T-cell (primary cell): ENCODE measurements at regions not wholly inside any gene's neighbourhood (a gene's known extent, or its start where the extent isn't known, plus 50 kb on each side); places are given as distances from the start of the nearest gene placed in this dataset.

Source experiments
- ATAC-seq, 4 experiments: fragments of 200-7000 bp in 3 of 4; fragments of 150-1000 bp in 1 of 4; cut with Tn5 transposase; replicated peaks in 1 of 4; 1 replicate in 3 of 4; 2 replicates in 1 of 4; pipeline ENCODE4 v1.10.0; 2021; ENCODE audit warnings: moderate library complexity in 3 of 4, mild to moderate bottlenecking in 2 of 4, moderate number of reproducible peaks in 1 of 4
- CTCF ChIA-PET, 2 donors: fragments of 300-600 bp; sonication (Branson Sonifier 250); formaldehyde crosslinking; loops; one replicate each; lab custom pipeline; 2022; ENCODE audit warnings: antibody characterized with exemption in 2 of 2; lab: Charles Lee
- POLR2A ChIA-PET, 2 donors: fragments of 300-600 bp; sonication (Branson Sonifier 250); formaldehyde crosslinking; loops; one replicate each; lab custom pipeline; 2022; ENCODE audit warnings: antibody characterized with exemption in 2 of 2; lab: Charles Lee
- DNase-seq, 35 experiments: peaks; one replicate each; pipeline versions ENCODE4 v3.0.0 to v3.0.0-alpha.2; 2013 to 2023
- H3K27ac ChIP-seq: one replicate; pipeline ENCODE4 v1.5.1; 2013; ENCODE audit warnings: low read length
- H3K27me3 ChIP-seq, 2 experiments: replicated peaks in 1 of 2; 1 replicate in 1 of 2; 2 replicates in 1 of 2; pipeline versions ENCODE4 v1.6.1 to v1.7.0; 2013; ENCODE audit warnings: low read length in 1 of 2, mixed read lengths in 1 of 2; ENCODE audit not compliant: control insufficient read depth in 2 of 2, insufficient read depth in 2 of 2; ENCODE audit errors: extremely low read depth in 1 of 2
- H3K36me3 ChIP-seq, 2 donors: 1 replicate in 1 of 2; 2 replicates in 1 of 2; pipeline versions ENCODE4 v1.6.1 to v1.7.0; 2013; ENCODE audit warnings: low read length in 1 of 2; ENCODE audit not compliant: control insufficient read depth in 2 of 2, insufficient read depth in 1 of 2; ENCODE audit errors: extremely low read depth in 1 of 2
- H3K4me1 ChIP-seq, 2 experiments: 1 replicate in 1 of 2; 2 replicates in 1 of 2; pipeline versions ENCODE4 v1.6.1 to v1.7.0; 2013; ENCODE audit warnings: low read length in 2 of 2, mixed read lengths in 1 of 2; ENCODE audit not compliant: insufficient read depth in 2 of 2, control insufficient read depth in 1 of 2; ENCODE audit errors: extremely low read depth in 1 of 2
- H3K4me3 ChIP-seq, 2 donors: 1 replicate in 1 of 2; 2 replicates in 1 of 2; pipeline versions ENCODE4 v1.5.1 to v1.7.0; 2013; ENCODE audit warnings: mild to moderate bottlenecking in 2 of 2, low read length in 1 of 2, moderate library complexity in 1 of 2; ENCODE audit not compliant: control insufficient read depth in 1 of 2; ENCODE audit errors: extremely low read depth in 1 of 2
- H3K9me3 ChIP-seq: 2 replicates; pipeline ENCODE4 v1.7.0; 2013
- H3K27ac Mint-ChIP-seq, 2 donors: one replicate each; pipeline ENCODE4 v1.8.0; 2020 to 2021; ENCODE audit warnings: mild to moderate bottlenecking in 2 of 2, mixed read lengths in 2 of 2
- H3K27me3 Mint-ChIP-seq, 2 donors: one replicate each; pipeline ENCODE4 v1.8.0; 2021 to 2022; ENCODE audit warnings: mixed read lengths in 2 of 2
- H3K36me3 Mint-ChIP-seq: one replicate; pipeline ENCODE4 v1.8.0; 2021; ENCODE audit warnings: mixed read lengths
- H3K4me1 Mint-ChIP-seq, 3 donors: one replicate each; pipeline ENCODE4 v1.8.0; 2020 to 2022; ENCODE audit warnings: mixed read lengths in 3 of 3, mild to moderate bottlenecking in 1 of 3
- H3K4me3 Mint-ChIP-seq, 3 donors: one replicate each; pipeline ENCODE4 v1.8.0; 2020 to 2022; ENCODE audit warnings: mild to moderate bottlenecking in 3 of 3, mixed read lengths in 3 of 3, moderate library complexity in 3 of 3
- H3K9me3 Mint-ChIP-seq, 3 donors: one replicate each; pipeline ENCODE4 v1.8.0; 2020 to 2022; ENCODE audit warnings: mixed read lengths in 3 of 3
- WGBS: methylation state at CpG from one replicate; pipeline ENCODE4 v1.1.5; 2013; ENCODE audit warnings: missing lambda C conversion rate; ENCODE audit not compliant: insufficient coverage; 5-methylcytosine and 5-hydroxymethylcytosine counted together

GRCh38 chr12:43102546-43103264, 449.3 kb downstream of the ADAMTS20 start:
- DNase-seq: no peak
- no peak for ATAC-seq

GRCh38 chr12:43100231-43100630, 451.8 kb downstream of the ADAMTS20 start:
- H3K9me3 Mint-ChIP-seq: peaks cover 3 to 9% (median 5%) of the 10 kb centered on the region in 3 donors
- no peaks in the 10 kb centered on the region for H3K36me3 ChIP-seq
- H3K27me3 Mint-ChIP-seq: no peaks in the 10 kb centered on the region
- POLR2A ChIA-PET: no interaction called here
- H3K4me1 ChIP-seq: no peaks in the 10 kb centered on the region
- H3K4me3 Mint-ChIP-seq: no peak overlapping the region
- H3K27ac ChIP-seq: no peak overlapping the region
- no CpG with 5 or more reads among the region's 1 CpG for WGBS
- H3K4me3 ChIP-seq: no peak overlapping the region
- H3K4me1 Mint-ChIP-seq: no peaks in the 10 kb centered on the region
- ATAC-seq (no peak), DNase-seq (no peak)
- H3K27ac Mint-ChIP-seq: no peak overlapping the region
- H3K36me3 Mint-ChIP-seq: no peaks in the 10 kb centered on the region
- no peaks in the 10 kb centered on the region for H3K9me3 ChIP-seq
- CTCF ChIA-PET: no interaction called here
- H3K27me3 ChIP-seq: no peaks in the 10 kb centered on the region

More at GRCh38 chr12:43102546-43103264, 449.3 kb downstream of the ADAMTS20 start:
- Mint-ChIP-seq H3K27ac (no peak overlapping the region), H3K9me3 (peaks cover 2 to 4% (median 3%) of the 10 kb centered on the region in 3 donors), H3K4me1 (no peaks in the 10 kb centered on the region), H3K4me3 (no peak overlapping the region), H3K36me3 (no peaks in the 10 kb centered on the region), H3K27me3 (no peaks in the 10 kb centered on the region)
- H3K27me3 ChIP-seq: no peaks in the 10 kb centered on the region
- H3K9me3 ChIP-seq: no peaks in the 10 kb centered on the region
- no peaks in the 10 kb centered on the region for H3K36me3 ChIP-seq
- H3K27ac ChIP-seq: no peak overlapping the region
- no peaks in the 10 kb centered on the region for H3K4me1 ChIP-seq
- CTCF ChIA-PET: no interaction called here
- H3K4me3 ChIP-seq: no peak overlapping the region
- WGBS: 33% methylated on average over 1 of the region's 4 CpGs
- POLR2A ChIA-PET: interaction anchor here in 1 of 2 donors (0.6 kb wide), 1 partner anchor 15 kb away, joined by 8 read pairs; no protein-coding TSS in a partner anchor

DNA sequence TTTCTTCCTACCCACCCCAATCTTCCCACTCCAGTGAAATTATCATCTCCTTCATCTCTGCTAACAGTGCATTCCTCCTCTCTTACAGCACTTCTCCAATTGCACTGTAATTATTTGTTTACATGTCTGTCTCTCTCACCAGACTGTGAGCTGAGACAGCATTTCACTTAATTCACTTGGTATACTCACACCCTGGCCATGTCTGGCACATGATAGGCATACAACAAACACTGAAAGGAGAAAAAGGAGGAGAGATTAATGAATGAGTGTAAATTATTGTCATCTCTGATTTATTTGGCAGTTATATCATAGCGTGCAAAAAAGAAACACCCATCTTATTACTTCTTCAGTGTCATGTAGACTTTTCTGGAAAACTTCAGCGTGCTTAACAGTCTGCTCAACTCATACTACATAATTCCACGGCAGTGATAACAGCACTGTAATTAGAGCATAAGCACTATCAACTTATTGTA, 452.3 kb downstream of the ADAMTS20 start:
- H3K9me3 ChIP-seq: no peaks in the 10 kb centered on the region
- Mint-ChIP-seq H3K9me3 (peaks cover 4 to 9% (median 6%) of the 10 kb centered on the region in 3 donors), H3K4me1 (no peaks in the 10 kb centered on the region), H3K36me3 (no peaks in the 10 kb centered on the region), H3K27ac (no peak overlapping the region), H3K4me3 (no peak overlapping the region), H3K27me3 (no peaks in the 10 kb centered on the region)
- ChIA-PET POLR2A (no interaction called here), CTCF (no interaction called here)
- DNase-seq: no peak
- no peak overlapping the region for H3K27ac ChIP-seq
- no peaks in the 10 kb centered on the region for H3K27me3 ChIP-seq
- no peak for ATAC-seq
- no CpG with 5 or more reads among the region's 3 CpGs for WGBS
- no peak overlapping the region for H3K4me3 ChIP-seq
- no peaks in the 10 kb centered on the region for H3K4me1 ChIP-seq
- H3K36me3 ChIP-seq: no peaks in the 10 kb centered on the region

DNA sequence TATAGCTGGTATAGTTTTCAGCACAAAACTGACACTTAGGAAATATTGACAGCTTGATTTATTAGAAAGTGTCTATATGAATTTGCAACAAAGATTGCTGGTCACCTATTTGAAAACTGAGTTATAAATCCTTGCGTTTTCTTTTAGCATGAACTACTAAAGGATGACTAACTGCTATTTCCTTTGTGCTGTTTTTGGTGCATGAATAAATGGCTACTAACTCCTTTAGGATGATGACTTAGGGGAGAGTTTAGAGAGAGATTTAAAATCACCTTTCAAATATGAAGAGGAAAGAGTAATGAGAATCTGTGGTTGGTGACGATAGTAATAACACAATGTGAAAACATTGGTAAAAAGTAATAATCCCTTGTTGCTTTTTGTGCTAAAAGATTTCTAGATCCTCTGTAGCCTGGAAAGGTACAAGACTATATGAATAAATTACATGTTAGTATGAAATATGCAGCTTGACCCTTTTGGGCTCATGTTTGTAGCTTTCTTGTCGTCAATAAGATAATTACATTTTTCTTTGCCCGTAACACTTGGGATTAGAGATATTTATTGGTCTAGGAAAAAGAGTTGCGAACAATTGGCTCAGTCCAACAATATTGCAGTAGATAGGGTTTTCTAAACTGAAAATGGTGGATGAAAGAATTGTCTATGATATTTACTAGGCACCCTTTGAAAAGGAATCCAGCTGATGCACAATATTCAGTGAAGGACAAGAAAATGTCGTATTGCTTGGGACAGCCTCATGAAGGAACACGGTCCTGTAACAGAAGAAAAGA, 453.0 kb downstream of the ADAMTS20 start:
- H3K27me3 Mint-ChIP-seq: no peaks in the 10 kb centered on the region
- no peaks in the 10 kb centered on the region for H3K36me3 Mint-ChIP-seq
- no peak for ATAC-seq
- Histone ChIP-seq H3K27me3 (no peaks in the 10 kb centered on the region), H3K4me3 (no peak overlapping the region), H3K4me1 (no peaks in the 10 kb centered on the region), H3K27ac (no peak overlapping the region), H3K9me3 (no peaks in the 10 kb centered on the region), H3K36me3 (no peaks in the 10 kb centered on the region)
- no peak overlapping the region for H3K27ac Mint-ChIP-seq
- H3K9me3 Mint-ChIP-seq: peaks cover 4 to 14% (median 6%) of the 10 kb centered on the region in 3 donors
- ChIA-PET CTCF (no interaction called here), POLR2A (no interaction called here)
- 100% methylated on average over 2 of the region's 7 CpGs for WGBS
- DNase-seq: no peak
- no peaks in the 10 kb centered on the region for H3K4me1 Mint-ChIP-seq
- no peak overlapping the region for H3K4me3 Mint-ChIP-seq

DNA sequence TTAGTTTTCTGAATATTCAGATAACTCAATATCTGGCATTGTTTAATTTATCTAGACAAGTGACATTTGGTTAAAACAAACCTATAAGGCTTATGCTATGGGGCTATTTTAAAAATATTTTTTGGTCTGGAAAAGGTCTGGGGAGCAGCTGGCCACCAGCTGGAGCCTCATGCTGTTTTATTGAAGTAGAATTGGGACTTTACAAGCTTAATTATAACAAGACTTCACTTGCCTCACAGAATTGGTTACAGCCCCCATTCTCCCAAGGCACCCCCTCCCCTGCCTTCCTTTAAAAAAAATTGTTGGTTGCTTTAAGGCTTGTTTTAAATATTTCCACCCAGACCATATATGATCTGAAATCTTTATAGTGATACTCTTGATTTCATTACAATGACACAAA, 453.9 kb downstream of the ADAMTS20 start:
- H3K4me3 Mint-ChIP-seq: no peak overlapping the region
- H3K27me3 ChIP-seq: no peaks in the 10 kb centered on the region
- ATAC-seq (no peak), DNase-seq (no peak)
- H3K4me1 ChIP-seq: no peaks in the 10 kb centered on the region
- no peaks in the 10 kb centered on the region for H3K36me3 ChIP-seq
- POLR2A ChIA-PET: no interaction called here
- CTCF ChIA-PET: no interaction called here
- peaks cover 4 to 18% (median 10%) of the 10 kb centered on the region in 3 donors for H3K9me3 Mint-ChIP-seq
- H3K36me3 Mint-ChIP-seq: no peaks in the 10 kb centered on the region
- H3K4me1 Mint-ChIP-seq: no peaks in the 10 kb centered on the region
- H3K9me3 ChIP-seq: no peaks in the 10 kb centered on the region
- H3K27me3 Mint-ChIP-seq: no peaks in the 10 kb centered on the region
- H3K27ac ChIP-seq: no peak overlapping the region
- no peak overlapping the region for H3K4me3 ChIP-seq
- no peak overlapping the region for H3K27ac Mint-ChIP-seq

- H3K27ac Mint-ChIP-seq: no peak overlapping the region
- H3K4me1 Mint-ChIP-seq: no peaks in the 10 kb centered on the region
- H3K27me3 Mint-ChIP-seq: no peaks in the 10 kb centered on the region
- no CpG with 5 or more reads among the region's 1 CpG for WGBS
- ATAC-seq: no peak
- no peak overlapping the region for H3K4me3 Mint-ChIP-seq
- no peak for DNase-seq
- H3K27me3 ChIP-seq: no peaks in the 10 kb centered on the region
- no peaks in the 10 kb centered on the region for H3K36me3 Mint-ChIP-seq
- ChIA-PET POLR2A (no interaction called here), CTCF (no interaction called here)
- peaks cover 8 to 18% (median 15%) of the 10 kb centered on the region in 3 donors for H3K9me3 Mint-ChIP-seq
- H3K27ac ChIP-seq: no peak overlapping the region
- H3K9me3 ChIP-seq: no peaks in the 10 kb centered on the region
- no peak overlapping the region for H3K4me3 ChIP-seq
- H3K4me1 ChIP-seq: no peaks in the 10 kb centered on the region
- no peaks in the 10 kb centered on the region for H3K36me3 ChIP-seq
These were observed 454.5 kb downstream of the ADAMTS20 start for GRCh38 chr12:43097471-43097870.
